ENCODE measurements at regions not wholly inside any gene's neighbourhood (a gene's known extent, or its start where the extent isn't known, plus 50 kb on each side); places are given as distances from the start of the nearest gene placed in this dataset.
"Not testable (repeated sequence)": the region's sequence is repeated elsewhere in the genome, so short reads cannot be mapped to it uniquely, and the experiment has no call there.

- DNase-seq (ENCODE audit: low spot score): no peak
These were observed 328.1 kb downstream of the HINT1 start for GRCh38 chr5:130836729-130837649.

- not testable (repeated sequence) for DNase-seq (ENCODE audit: low spot score)
These were observed 347.3 kb downstream of the HINT1 start for GRCh38 chr5:130817598-130818384.

- DNase-seq (ENCODE audit: low spot score): no peak
These were observed 349.8 kb downstream of the HINT1 start for GRCh38 chr5:130815246-130815645.

- DNase-seq (ENCODE audit: low spot score): no peak
These were observed 356.4 kb downstream of the HINT1 start for GRCh38 chr5:130808691-130809090.

GRCh38 chr5:130805648-130806047 lies 359.4 kb downstream of the HINT1 start:
- DNase-seq (ENCODE audit: low spot score): no peak

- DNase-seq (ENCODE audit: low spot score): no peak
These were observed 360.0 kb downstream of the HINT1 start for GRCh38 chr5:130805036-130805435.

- no peak for DNase-seq (ENCODE audit: low spot score)
These were observed 363.1 kb downstream of the HINT1 start for GRCh38 chr5:130801963-130802362.

GRCh38 chr5:130799015-130799414 lies 366.0 kb downstream of the HINT1 start:
- DNase-seq (ENCODE audit: low spot score): no peak

- DNase-seq (ENCODE audit: low spot score): no peak
These were observed 367.8 kb downstream of the HINT1 start for GRCh38 chr5:130797303-130797702.

- DNase-seq (ENCODE audit: low spot score): no peak
These were observed 368.2 kb downstream of the HINT1 start for GRCh38 chr5:130796902-130797301.

GRCh38 chr5:130796032-130796431 lies 369.0 kb downstream of the HINT1 start:
- no peak for DNase-seq (ENCODE audit: low spot score)

- no peak for DNase-seq (ENCODE audit: low spot score)
These were observed 370.0 kb downstream of the HINT1 start for GRCh38 chr5:130795037-130795436.

- DNase-seq (ENCODE audit: low spot score): no peak
These were observed 387.3 kb downstream of the HINT1 start for GRCh38 chr5:130777794-130778193.

- DNase-seq (ENCODE audit: low spot score): no peak
These were observed 391.2 kb downstream of the HINT1 start for GRCh38 chr5:130773813-130774212.

- DNase-seq (ENCODE audit: low spot score): peak; percentile 11
These were observed 403.0 kb downstream of the HINT1 start for GRCh38 chr5:130762031-130762430.

- DNase-seq (ENCODE audit: low spot score): no peak
These were observed 406.0 kb downstream of the HINT1 start for GRCh38 chr5:130759061-130759460.

GRCh38 chr5:130747556-130747955 lies 417.5 kb downstream of the HINT1 start:
- DNase-seq (ENCODE audit: low spot score): no peak

- not testable (repeated sequence) for DNase-seq (ENCODE audit: low spot score)
These were observed 418.4 kb downstream of the HINT1 start for GRCh38 chr5:130746641-130747040.

- DNase-seq (ENCODE audit: low spot score): no peak
These were observed 422.0 kb downstream of the HINT1 start for GRCh38 chr5:130743092-130743491.

GRCh38 chr5:130740047-130740569 lies 424.9 kb downstream of the HINT1 start:
- no peak for DNase-seq (ENCODE audit: low spot score)

GRCh38 chr5:130731839-130732238 lies 433.2 kb downstream of the HINT1 start:
- no peak for DNase-seq (ENCODE audit: low spot score)

GRCh38 chr5:130729541-130729940 lies 435.5 kb downstream of the HINT1 start:
- no peak for DNase-seq (ENCODE audit: low spot score)

GRCh38 chr5:130727830-130728229 lies 437.2 kb downstream of the HINT1 start:
- DNase-seq (ENCODE audit: low spot score): no peak

Measured in AG20443 (cell line).